Lung (tissue), 11 donors: ENCODE measurements at regions not wholly inside any gene's neighbourhood (a gene's known extent, or its start where the extent isn't known, plus 50 kb on each side); places are given as distances from the start of the nearest gene placed in this dataset.

Experiments used
- ATAC-seq: fragments of 200-7000 bp; cut with Tn5 transposase; one replicate; pipeline ENCODE4 v1.9.1; 2020; ENCODE audit warnings: moderate number of reproducible peaks; ENCODE audit not compliant: insufficient read depth, low FRiP score
- DNase-seq, 3 donors: peaks; one replicate each; pipeline ENCODE4 v3.0.0-alpha.2; 2013 to 2017
- H3K27ac ChIP-seq, 2 donors: one replicate each; pipeline ENCODE4 v1.5.1; 2013; ENCODE audit warnings: mild to moderate bottlenecking in 2 of 2, moderate library complexity in 2 of 2, control low read depth in 1 of 2, inconsistent platforms in 1 of 2, low read depth in 1 of 2, low read length in 1 of 2
- H3K27me3 ChIP-seq, 3 donors: one replicate each; pipeline ENCODE4 v1.5.1; 2013; ENCODE audit warnings: low read length in 2 of 3; ENCODE audit not compliant: control insufficient read depth in 3 of 3, insufficient read depth in 3 of 3
- H3K36me3 ChIP-seq, 4 donors: one replicate each; pipeline ENCODE4 v1.5.1; 2013; ENCODE audit warnings: low read length in 4 of 4, mild to moderate bottlenecking in 1 of 4, moderate library complexity in 1 of 4; ENCODE audit not compliant: control insufficient read depth in 4 of 4, insufficient read depth in 4 of 4
- H3K4me1 ChIP-seq, 5 donors: one replicate each; pipeline ENCODE4 v1.5.1; 2013; ENCODE audit warnings: low read length in 5 of 5, mild to moderate bottlenecking in 2 of 5, moderate library complexity in 1 of 5; ENCODE audit not compliant: control insufficient read depth in 5 of 5, insufficient read depth in 5 of 5
- H3K4me3 ChIP-seq: one replicate; pipeline ENCODE4 v1.5.1; 2013; ENCODE audit warnings: mild to moderate bottlenecking, control low read depth, moderate library complexity
- H3K9ac ChIP-seq, 2 donors: one replicate each; pipeline ENCODE4 v1.5.1; 2013; ENCODE audit warnings: low read length in 2 of 2, control low read depth in 1 of 2; ENCODE audit not compliant: insufficient read depth in 1 of 2
- H3K9me3 ChIP-seq, 4 donors: one replicate each; pipeline ENCODE4 v1.5.1; 2013; ENCODE audit warnings: low read length in 3 of 4, mild to moderate bottlenecking in 1 of 4, moderate library complexity in 1 of 4; ENCODE audit not compliant: control insufficient read depth in 4 of 4, insufficient read depth in 3 of 4
- CTCF ChIP-seq: IDR thresholded peaks from 2 replicates; pipeline ENCODE4 v1.5.1; 2012; ENCODE audit warnings: mild to moderate bottlenecking; ENCODE audit errors: control extremely low read depth, extremely low read depth
- WGBS, 2 donors: extraction: QIAGEN DNeasy Blood & Tissue Kit; methylation state at CpG; one replicate each; pipeline ENCODE4 v1.1.7; 2013; 5-methylcytosine and 5-hydroxymethylcytosine counted together
- donor health status: control.
- donor health status: control.
- donor health status: Bipolar disorder and iron deficiency.
- donor health status: healthy.
- donor health status: DM: yes; HTN: yes; CAD: no.

DNA sequence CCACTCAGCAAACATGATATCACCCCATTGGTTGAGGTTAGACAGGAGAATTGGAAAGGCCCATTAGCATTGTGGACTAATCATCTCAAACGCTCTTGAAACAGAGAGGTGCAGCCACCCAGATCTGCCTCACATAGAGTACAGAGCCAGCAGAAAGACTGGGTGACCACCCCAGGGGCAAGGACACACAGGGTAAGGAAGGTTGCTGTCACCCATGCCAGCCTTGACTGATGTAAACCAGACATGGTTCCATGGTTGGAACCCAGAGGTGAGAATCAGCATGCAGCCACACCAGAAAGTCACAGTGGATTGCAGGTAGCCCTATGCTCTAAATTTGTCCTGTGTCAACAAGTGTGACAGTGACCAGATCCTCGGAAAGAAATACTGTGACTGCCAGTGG is 1268.8 kb downstream of the EFNB2 start:
- Histone ChIP-seq H3K4me3 (no peak overlapping the region), H3K27me3 (no peaks in the 10 kb centered on the region), H3K36me3 (no peaks in the 10 kb centered on the region), H3K27ac (no peak overlapping the region), H3K4me1 (no peaks in the 10 kb centered on the region), H3K9me3 (no peaks in the 10 kb centered on the region), H3K9ac (no peak overlapping the region)
- no peak for TF ChIP-seq CTCF
- no peak for ATAC-seq
- DNase-seq: no peak
- WGBS, 2 donors: 48% methylated on average over 2 of the region's 2 CpGs

- Histone ChIP-seq H3K27me3 (no peaks in the 10 kb centered on the region), H3K9me3 (no peaks in the 10 kb centered on the region), H3K27ac (no peak overlapping the region), H3K4me3 (no peak overlapping the region), H3K4me1 (no peaks in the 10 kb centered on the region), H3K9ac (no peak overlapping the region), H3K36me3 (no peaks in the 10 kb centered on the region)
- WGBS, 2 donors: 91 to 96% methylated on average over 2 of the region's 2 CpGs
- DNase-seq: no peak
- TF ChIP-seq CTCF: no peak
- ATAC-seq: no peak
Measured at GRCh38 chr13:105262579-105262978, 1272.9 kb downstream of the EFNB2 start.

- Histone ChIP-seq H3K9me3 (no peaks in the 10 kb centered on the region), H3K36me3 (no peaks in the 10 kb centered on the region), H3K27me3 (no peaks in the 10 kb centered on the region), H3K27ac (no peak overlapping the region), H3K4me3 (no peak overlapping the region), H3K9ac (no peak overlapping the region), H3K4me1 (no peaks in the 10 kb centered on the region)
- WGBS, 2 donors: 84 to 86% methylated on average over 6 of the region's 6 CpGs
- ATAC-seq (no peak), DNase-seq (no peak)
- TF ChIP-seq CTCF: no peak
Measured at GRCh38 chr13:105259426-105259825, 1276.0 kb downstream of the EFNB2 start.

GRCh38 chr13:105255472-105255871 is 1280.0 kb downstream of the EFNB2 start:
- ATAC-seq (no peak), DNase-seq (no peak)
- H3K27me3 ChIP-seq: no peaks in the 10 kb centered on the region
- no peaks in the 10 kb centered on the region for H3K36me3 ChIP-seq
- H3K9ac ChIP-seq: no peak overlapping the region
- TF ChIP-seq CTCF: no peak
- no peak overlapping the region for H3K27ac ChIP-seq
- no peak overlapping the region for H3K4me3 ChIP-seq
- no peaks in the 10 kb centered on the region for H3K4me1 ChIP-seq
- H3K9me3 ChIP-seq: no peaks in the 10 kb centered on the region
- WGBS, 2 donors: 35 to 49% methylated on average over 1 of the region's 1 CpG
